ENCODE measurements at regions not wholly inside any gene's neighbourhood (a gene's known extent, or its start where the extent isn't known, plus 50 kb on each side); places are given as distances from the start of the nearest gene placed in this dataset.

GRCh38 chr10:61066661-61067344 is 122.8 kb upstream of the RHOBTB1 start (continued):
- no peak for TF ChIP-seq NFATC4 (CRISPR knock-in tag; IDR thresholded peaks at IDR 0.05)
- TF ChIP-seq, protein P1, sequence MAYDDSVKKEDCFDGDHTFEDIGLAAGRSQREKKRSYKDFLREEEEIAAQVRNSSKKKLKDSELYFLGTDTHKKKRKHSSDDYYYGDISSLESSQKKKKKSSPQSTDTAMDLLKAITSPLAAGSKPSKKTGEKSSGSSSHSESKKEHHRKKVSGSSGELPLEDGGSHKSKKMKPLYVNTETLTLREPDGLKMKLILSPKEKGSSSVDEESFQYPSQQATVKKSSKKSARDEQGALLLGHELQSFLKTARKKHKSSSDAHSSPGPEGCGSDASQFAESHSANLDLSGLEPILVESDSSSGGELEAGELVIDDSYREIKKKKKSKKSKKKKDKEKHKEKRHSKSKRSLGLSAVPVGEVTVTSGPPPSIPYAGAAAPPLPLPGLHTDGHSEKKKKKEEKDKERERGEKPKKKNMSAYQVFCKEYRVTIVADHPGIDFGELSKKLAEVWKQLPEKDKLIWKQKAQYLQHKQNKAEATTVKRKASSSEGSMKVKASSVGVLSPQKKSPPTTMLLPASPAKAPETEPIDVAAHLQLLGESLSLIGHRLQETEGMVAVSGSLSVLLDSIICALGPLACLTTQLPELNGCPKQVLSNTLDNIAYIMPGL (CRISPR knock-in tag; IDR thresholded peaks at IDR 0.05), result no peak

DNA sequence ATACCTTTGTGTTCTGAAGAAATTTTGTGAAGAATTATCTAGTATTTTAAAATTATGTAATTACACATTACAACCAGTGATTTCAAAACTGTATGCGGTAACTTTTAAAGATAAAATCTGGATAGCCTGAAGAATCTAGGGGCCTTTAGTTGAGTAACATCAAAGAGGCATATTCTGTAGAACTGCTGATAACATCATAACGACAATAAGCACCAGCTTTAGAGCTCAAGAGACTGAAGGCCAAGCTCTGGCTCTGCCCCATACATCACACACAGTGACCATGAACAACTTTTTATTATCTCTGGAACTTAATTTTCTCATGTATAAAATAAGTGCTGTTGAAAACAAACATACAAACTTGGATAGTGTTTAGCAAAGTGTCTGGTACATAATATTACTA is 121.1 kb upstream of the RHOBTB1 start:
- no peak for ATAC-seq
- TF ChIP-seq PRRX2 (CRISPR knock-in tag; IDR thresholded peaks at IDR 0.05), result no peak
- 0 out of 2 replicates have a peak, but pooled peaks have one; percentile 25 for TF ChIP-seq GABPB1 (CRISPR knock-in tag; IDR thresholded peaks at IDR 0.05)
- POLR2A ChIA-PET, result no interaction called here

GRCh38 chr10:61064356-61064755 is 120.4 kb upstream of the RHOBTB1 start:
- ATAC-seq, result no peak

More for the DNA sequence above, 121.1 kb upstream of the RHOBTB1 start:
- Mint-ChIP-seq H3K27me3 (ENCODE audit: low read depth) (no peaks in the 10 kb centered on the region), H3K36me3 (no peaks in the 10 kb centered on the region), H3K4me1 (no peaks in the 10 kb centered on the region), H3K27ac (no peak overlapping the region), H3K4me3 (no peak overlapping the region), H3K9me3 (no peaks in the 10 kb centered on the region)
- CTCF ChIA-PET, result no interaction called here
- DNase-seq (ENCODE audit: low spot score), result no peak

More at GRCh38 chr10:61064356-61064755, 120.4 kb upstream of the RHOBTB1 start:
- Mint-ChIP-seq H3K36me3 (no peaks in the 10 kb centered on the region), H3K4me1 (0 out of 2 replicates have a peak, but pooled peaks cover 5% of the 10 kb centered on the region), H3K4me3 (no peak overlapping the region), H3K9me3 (no peaks in the 10 kb centered on the region), H3K27ac (no peak overlapping the region), H3K27me3 (ENCODE audit: low read depth) (no peaks in the 10 kb centered on the region)
- no peak for DNase-seq (ENCODE audit: low spot score)
- CTCF ChIA-PET, result interaction anchor here (1.7 kb wide), 1 partner anchor 12 kb away, joined by 5 read pairs; no protein-coding TSS in a partner anchor
- POLR2A ChIA-PET, result interaction anchor here (0.6 kb wide), 1 partner anchor 76 kb away, joined by 3 read pairs; no protein-coding TSS in a partner anchor
- no peak for TF ChIP-seq SMAD3 (CRISPR knock-in tag; IDR thresholded peaks at IDR 0.05; ENCODE audit: borderline replicate concordance)
- no peak for TF ChIP-seq ZNF512 (CRISPR knock-in tag; IDR thresholded peaks at IDR 0.05; ENCODE audit: borderline replicate concordance)
- no peak for TF ChIP-seq ZMAT4 (CRISPR knock-in tag; IDR thresholded peaks at IDR 0.05)
- no peak for TF ChIP-seq USF1 (CRISPR knock-in tag; IDR thresholded peaks at IDR 0.05)
- no peak for TF ChIP-seq OVOL2 (CRISPR knock-in tag; IDR thresholded peaks at IDR 0.05; ENCODE audit: borderline replicate concordance)
- TF ChIP-seq, protein P2, sequence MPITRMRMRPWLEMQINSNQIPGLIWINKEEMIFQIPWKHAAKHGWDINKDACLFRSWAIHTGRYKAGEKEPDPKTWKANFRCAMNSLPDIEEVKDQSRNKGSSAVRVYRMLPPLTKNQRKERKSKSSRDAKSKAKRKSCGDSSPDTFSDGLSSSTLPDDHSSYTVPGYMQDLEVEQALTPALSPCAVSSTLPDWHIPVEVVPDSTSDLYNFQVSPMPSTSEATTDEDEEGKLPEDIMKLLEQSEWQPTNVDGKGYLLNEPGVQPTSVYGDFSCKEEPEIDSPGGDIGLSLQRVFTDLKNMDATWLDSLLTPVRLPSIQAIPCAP (CRISPR knock-in tag; IDR thresholded peaks at IDR 0.05), result no peak
- no peak for TF ChIP-seq TEAD4 (CRISPR knock-in tag; IDR thresholded peaks at IDR 0.05)
- TF ChIP-seq ESRRA (CRISPR knock-in tag; IDR thresholded peaks at IDR 0.05; ENCODE audit: borderline replicate concordance), result no peak
- no peak for TF ChIP-seq ZNF121 (CRISPR knock-in tag; IDR thresholded peaks at IDR 0.05)
- no peak for TF ChIP-seq GABPB1 (CRISPR knock-in tag; IDR thresholded peaks at IDR 0.05)
- no peak for TF ChIP-seq NR3C1 (CRISPR knock-in tag; conservative IDR thresholded peaks at IDR 0.05; ENCODE audit: low read depth)
- no peak for TF ChIP-seq ZNF671 (CRISPR knock-in tag; IDR thresholded peaks at IDR 0.05)
